GM12872 (cell line): ENCODE measurements at regions not wholly inside any gene's neighbourhood (a gene's known extent, or its start where the extent isn't known, plus 50 kb on each side); places are given as distances from the start of the nearest gene placed in this dataset.

Experiments used
- CTCF ChIP-seq: IDR thresholded peaks from 3 replicates; pipeline ENCODE4 v1.5.1; 2011; ENCODE audit warnings: low read depth, mild to moderate bottlenecking, low read length, moderate library complexity; ENCODE audit not compliant: insufficient read depth

- TF ChIP-seq CTCF = no peak
These were observed 441.2 kb upstream of the ESRRG start for GRCh38 chr1:217164403-217164802.

- no peak for TF ChIP-seq CTCF
These were observed 430.1 kb upstream of the ESRRG start for GRCh38 chr1:217153361-217153760.

GRCh38 chr1:217150366-217150765, 427.1 kb upstream of the ESRRG start:
- TF ChIP-seq CTCF = no peak

GRCh38 chr1:217149791-217150190, 426.6 kb upstream of the ESRRG start:
- no peak for TF ChIP-seq CTCF

- TF ChIP-seq CTCF = no peak
These were observed 418.5 kb upstream of the ESRRG start for GRCh38 chr1:217141711-217142110.

- no peak for TF ChIP-seq CTCF
These were observed 417.0 kb upstream of the ESRRG start for GRCh38 chr1:217140041-217140901.

- TF ChIP-seq CTCF = no peak
These were observed 416.3 kb upstream of the ESRRG start for GRCh38 chr1:217139513-217139912.
